Panc1 (cell line): ENCODE measurements at regions not wholly inside any gene's neighbourhood (a gene's known extent, or its start where the extent isn't known, plus 50 kb on each side); places are given as distances from the start of the nearest gene placed in this dataset.

Experiments
- ATAC-seq: fragments of 200-7000 bp; cut with Tn5 transposase; 2 replicates; pipeline ENCODE4 v1.9.1; 2020; ENCODE audit warnings: mild to moderate bottlenecking, moderate library complexity
- BruUV-seq: library from RNA; stranded (reverse); fragments of 400-500 nt; replicated peaks from 2 replicates; lab custom pipeline; 2021; lab: Mats Ljungman, UMichigan
- CTCF ChIA-PET: fragments of 300-600 bp; sonication (Branson Sonifier 250); formaldehyde crosslinking; loops from one replicate; lab custom pipeline; 2022; ENCODE audit warnings: antibody characterized with exemption; lab: Charles Lee
- POLR2A ChIA-PET: fragments of 300-600 bp; sonication (Branson Sonifier 250); formaldehyde crosslinking; loops from one replicate; lab custom pipeline; 2022; ENCODE audit warnings: antibody characterized with exemption; lab: Charles Lee
- DNase-seq: peaks from one replicate; pipeline ENCODE4 v3.0.0-alpha.2; 2010; ENCODE audit warnings: low read depth, low spot score
- H3K27ac ChIP-seq: 2 replicates; pipeline ENCODE4 v1.5.1; 2011; ENCODE audit warnings: mild to moderate bottlenecking, low read length, inconsistent platforms
- H3K27me3 ChIP-seq: fragments of 200-500 bp; sonication (Bioruptor generic); 2 replicates; pipeline ENCODE4 v1.6.0; 2014; ENCODE audit warnings: low read length, inconsistent platforms; ENCODE audit not compliant: control insufficient read depth, insufficient read depth
- H3K36me3 ChIP-seq: fragments of 200-500 bp; sonication (Bioruptor generic); 2 replicates; pipeline ENCODE4 v1.5.1; 2014; ENCODE audit warnings: inconsistent platforms, mild to moderate bottlenecking, low read length, moderate library complexity; ENCODE audit not compliant: control insufficient read depth, insufficient read depth
- H3K4me1 ChIP-seq: 2 replicates; pipeline ENCODE4 v1.5.1; 2011; ENCODE audit warnings: inconsistent platforms, mild to moderate bottlenecking, low read length, moderate library complexity; ENCODE audit not compliant: control insufficient read depth, insufficient read depth
- H3K4me3 ChIP-seq, 2 experiments: 2 replicates each; pipeline ENCODE4 v1.5.1; 2011 to 2012; ENCODE audit warnings: low read depth in 2 of 2, low read length in 2 of 2, mild to moderate bottlenecking in 2 of 2, inconsistent platforms in 1 of 2, moderate library complexity in 1 of 2
- H3K9me3 ChIP-seq: fragments of 200-500 bp; sonication (Bioruptor generic); 2 replicates; pipeline ENCODE4 v1.5.1; 2014; ENCODE audit warnings: low read depth, mild to moderate bottlenecking, inconsistent platforms, low read length, moderate library complexity; ENCODE audit not compliant: control insufficient read depth, insufficient read depth
- CTCF ChIP-seq: fragments of 450-650 bp; IDR thresholded peaks from 2 replicates; pipeline ENCODE4 v1.5.1; 2017; ENCODE audit warnings: mild to moderate bottlenecking
- POLR2AphosphoS5 ChIP-seq: IDR thresholded peaks from 2 replicates; pipeline ENCODE4 v1.6.1; 2012; ENCODE audit warnings: mild to moderate bottlenecking, low read depth, low read length, moderate library complexity
- SIN3A ChIP-seq: IDR thresholded peaks from 2 replicates; pipeline ENCODE4 v1.6.1; 2012; ENCODE audit warnings: low read depth, mild to moderate bottlenecking, low read length, moderate library complexity, borderline replicate concordance; ENCODE audit not compliant: insufficient read depth
- TCF7L2 ChIP-seq: IDR thresholded peaks from 2 replicates; pipeline ENCODE4 v1.6.1; 2011; ENCODE audit warnings: mild to moderate bottlenecking, low read depth, low read length, inconsistent platforms
- in situ Hi-C: cut with HindIII; loops from 2 replicates; pipeline ENCODE4 v1.10.0; 2016; ENCODE audit warnings: low sequenced_read_pairs, low pct_unique_long_range_greater_than_20kb
- intact Hi-C: fragments of 100-400 bp; cut with micrococcal nuclease; formaldehyde crosslinking; loops from one replicate; pipeline ENCODE4 v1.10.0; 2022; ENCODE audit not compliant: unreplicated experiment
- TF ChIP-seq, protein P1 (sequence below), 2 experiments: IDR thresholded peaks; 2 replicates each; pipeline ENCODE4 v1.6.1; 2011 to 2012; ENCODE audit warnings: low read depth in 2 of 2, control low read depth in 1 of 2, low read length in 1 of 2, mild to moderate bottlenecking in 1 of 2, moderate library complexity in 1 of 2; ENCODE audit not compliant: insufficient read depth in 1 of 2

GRCh38 chr13:37339386-37339735, 233.9 kb upstream of the CSNK1A1L start:
- Histone ChIP-seq H3K27ac (no peak overlapping the region), H3K4me3 (no peak overlapping the region), H3K4me1 (no peaks in the 10 kb centered on the region), H3K27me3 (no peaks in the 10 kb centered on the region), H3K36me3 (no peaks in the 10 kb centered on the region), H3K9me3 (no peaks in the 10 kb centered on the region)
- intact Hi-C loops = no loop called here
- DNase-seq = no peak
- ChIA-PET POLR2A (no interaction called here), CTCF (no interaction called here)
- no peak for ATAC-seq
- in situ Hi-C loops = no loop called here
- no TSS peak for BruUV-seq
- TF ChIP-seq TCF7L2 (no peak), POLR2AphosphoS5 (no peak), SIN3A (no peak), CTCF (no peak)
- TF ChIP-seq, protein P1, sequence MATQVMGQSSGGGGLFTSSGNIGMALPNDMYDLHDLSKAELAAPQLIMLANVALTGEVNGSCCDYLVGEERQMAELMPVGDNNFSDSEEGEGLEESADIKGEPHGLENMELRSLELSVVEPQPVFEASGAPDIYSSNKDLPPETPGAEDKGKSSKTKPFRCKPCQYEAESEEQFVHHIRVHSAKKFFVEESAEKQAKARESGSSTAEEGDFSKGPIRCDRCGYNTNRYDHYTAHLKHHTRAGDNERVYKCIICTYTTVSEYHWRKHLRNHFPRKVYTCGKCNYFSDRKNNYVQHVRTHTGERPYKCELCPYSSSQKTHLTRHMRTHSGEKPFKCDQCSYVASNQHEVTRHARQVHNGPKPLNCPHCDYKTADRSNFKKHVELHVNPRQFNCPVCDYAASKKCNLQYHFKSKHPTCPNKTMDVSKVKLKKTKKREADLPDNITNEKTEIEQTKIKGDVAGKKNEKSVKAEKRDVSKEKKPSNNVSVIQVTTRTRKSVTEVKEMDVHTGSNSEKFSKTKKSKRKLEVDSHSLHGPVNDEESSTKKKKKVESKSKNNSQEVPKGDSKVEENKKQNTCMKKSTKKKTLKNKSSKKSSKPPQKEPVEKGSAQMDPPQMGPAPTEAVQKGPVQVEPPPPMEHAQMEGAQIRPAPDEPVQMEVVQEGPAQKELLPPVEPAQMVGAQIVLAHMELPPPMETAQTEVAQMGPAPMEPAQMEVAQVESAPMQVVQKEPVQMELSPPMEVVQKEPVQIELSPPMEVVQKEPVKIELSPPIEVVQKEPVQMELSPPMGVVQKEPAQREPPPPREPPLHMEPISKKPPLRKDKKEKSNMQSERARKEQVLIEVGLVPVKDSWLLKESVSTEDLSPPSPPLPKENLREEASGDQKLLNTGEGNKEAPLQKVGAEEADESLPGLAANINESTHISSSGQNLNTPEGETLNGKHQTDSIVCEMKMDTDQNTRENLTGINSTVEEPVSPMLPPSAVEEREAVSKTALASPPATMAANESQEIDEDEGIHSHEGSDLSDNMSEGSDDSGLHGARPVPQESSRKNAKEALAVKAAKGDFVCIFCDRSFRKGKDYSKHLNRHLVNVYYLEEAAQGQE (IDR thresholded peaks at IDR 0.05; ENCODE audit: insufficient read depth in 1 of 2, low read depth in 2 of 2, low read length in 1 of 2) = no peak

GRCh38 chr13:37338726-37339385, 233.4 kb upstream of the CSNK1A1L start:
- BruUV-seq = no TSS peak
- TF ChIP-seq, protein P1 (IDR thresholded peaks at IDR 0.05; ENCODE audit: insufficient read depth in 1 of 2, low read depth in 2 of 2, low read length in 1 of 2) = no peak
- TF ChIP-seq POLR2AphosphoS5 = no peak
- no peak for TF ChIP-seq SIN3A
- no peak for TF ChIP-seq TCF7L2
- no peak for TF ChIP-seq CTCF
- no peaks in the 10 kb centered on the region for H3K9me3 ChIP-seq
- no peaks in the 10 kb centered on the region for H3K27me3 ChIP-seq
- no peak for DNase-seq
- in situ Hi-C loops (no loop called here), intact Hi-C loops (no loop called here)
- H3K4me3 ChIP-seq = no peak overlapping the region
- H3K27ac ChIP-seq = no peak overlapping the region
- H3K36me3 ChIP-seq = no peaks in the 10 kb centered on the region
- ChIA-PET CTCF (no interaction called here), POLR2A (no interaction called here)
- ATAC-seq = no peak
- H3K4me1 ChIP-seq = no peaks in the 10 kb centered on the region
